MCF 10A (cell line): ENCODE measurements at regions not wholly inside any gene's neighbourhood (a gene's known extent, or its start where the extent isn't known, plus 50 kb on each side); places are given as distances from the start of the nearest gene placed in this dataset.
"Not testable (repeated sequence)": the region's sequence is repeated elsewhere in the genome, so short reads cannot be mapped to it uniquely, and the experiment has no call there.

Experiments
- BruUV-seq: library from RNA; stranded (reverse); fragments of 400-500 nt; replicated peaks from 2 replicates; lab custom pipeline; 2021; lab: Mats Ljungman, UMichigan
- CTCF ChIA-PET: fragments of 300-600 bp; sonication (Branson Sonifier 250); formaldehyde crosslinking; extraction: SDS; loops from one replicate; lab custom pipeline; 2021; ENCODE audit warnings: antibody characterized with exemption, inconsistent platforms; lab: Yijun Ruan, JAX
- POLR2A ChIA-PET: fragments of 300-600, 350-650 bp; sonication (Branson Sonifier 250); formaldehyde crosslinking; extraction: SDS; loops from one replicate; lab custom pipeline; 2020; ENCODE audit warnings: antibody characterized with exemption, inconsistent platforms; lab: Yijun Ruan, JAX
- DNase-seq: peaks from one replicate; pipeline ENCODE4 v3.0.0-alpha.2; 2018; ENCODE audit not compliant: unreplicated experiment
- H3K27ac Mint-ChIP-seq: one replicate; pipeline ENCODE4 v1.8.0; 2022; ENCODE audit warnings: mild to moderate bottlenecking, low read depth, mixed read lengths; ENCODE audit not compliant: unreplicated experiment
- H3K27me3 Mint-ChIP-seq: one replicate; pipeline ENCODE4 v1.8.0; 2022; ENCODE audit warnings: mixed read lengths; ENCODE audit not compliant: insufficient read depth, unreplicated experiment
- H3K36me3 Mint-ChIP-seq: one replicate; pipeline ENCODE4 v1.8.0; 2022; ENCODE audit warnings: mild to moderate bottlenecking, moderate library complexity, mixed read lengths; ENCODE audit not compliant: insufficient read depth, unreplicated experiment
- H3K4me1 Mint-ChIP-seq: one replicate; pipeline ENCODE4 v1.8.0; 2022; ENCODE audit warnings: mixed read lengths; ENCODE audit not compliant: insufficient read depth, unreplicated experiment
- H3K4me3 Mint-ChIP-seq: one replicate; pipeline ENCODE4 v1.8.0; 2022; ENCODE audit warnings: mild to moderate bottlenecking, moderate library complexity, mixed read lengths; ENCODE audit not compliant: unreplicated experiment
- H3K9me3 Mint-ChIP-seq: one replicate; pipeline ENCODE4 v1.8.0; 2022; ENCODE audit warnings: mixed read lengths; ENCODE audit not compliant: unreplicated experiment
- CTCF ChIP-seq: fragments of 200-600 bp; IDR thresholded peaks from one replicate; pipeline ENCODE4 v1.8.0; 2022; ENCODE audit warnings: antibody characterized with exemption, mild to moderate bottlenecking; ENCODE audit not compliant: unreplicated experiment
- intact Hi-C: fragments of 100-400 bp; cut with micrococcal nuclease; formaldehyde crosslinking; loops from 2 replicates; pipeline ENCODE4 v1.14.1; 2022

- Mint-ChIP-seq H3K27me3 (no peaks in the 10 kb centered on the region), H3K4me1 (no peaks in the 10 kb centered on the region), H3K36me3 (no peaks in the 10 kb centered on the region), H3K9me3 (peaks cover 22% of the 10 kb centered on the region), H3K27ac (no peak overlapping the region), H3K4me3 (no peak overlapping the region)
- POLR2A ChIA-PET = no interaction called here
- DNase-seq = no peak
- CTCF ChIA-PET = no interaction called here
- intact Hi-C loops = no loop called here
- no TSS peak for BruUV-seq
- TF ChIP-seq CTCF = no peak
These were observed 126.3 kb upstream of the ID2 start for GRCh38 chr2:8555543-8555942.

DNA sequence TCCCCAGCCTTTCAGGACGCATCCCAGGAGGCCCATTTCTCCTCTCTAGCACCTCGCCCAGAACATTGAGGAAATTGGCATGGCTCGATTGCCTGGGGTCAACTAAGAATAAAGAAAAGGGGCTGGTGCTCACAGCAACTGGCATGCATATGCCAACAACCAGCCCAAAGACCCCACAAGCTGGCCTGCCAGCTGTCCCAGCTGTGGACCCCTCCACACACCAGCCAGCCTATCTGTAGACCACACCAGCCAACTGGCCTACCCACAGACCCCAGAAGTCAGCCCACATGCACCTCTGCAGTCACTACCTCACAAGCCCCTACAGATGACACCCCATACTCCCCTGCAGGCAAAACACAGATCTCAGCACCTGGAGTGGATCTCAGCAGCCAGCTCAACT lies 123.8 kb upstream of the ID2 start:
- DNase-seq = no peak
- intact Hi-C loops = no loop called here
- Mint-ChIP-seq H3K9me3 (peaks cover 25% of the 10 kb centered on the region), H3K4me3 (no peak overlapping the region), H3K27me3 (no peaks in the 10 kb centered on the region), H3K36me3 (no peaks in the 10 kb centered on the region), H3K27ac (no peak overlapping the region), H3K4me1 (no peaks in the 10 kb centered on the region)
- BruUV-seq = no TSS peak
- ChIA-PET POLR2A (no interaction called here), CTCF (no interaction called here)
- TF ChIP-seq CTCF = no peak

- Mint-ChIP-seq H3K36me3 (no peaks in the 10 kb centered on the region), H3K9me3 (peaks cover 25% of the 10 kb centered on the region), H3K4me1 (no peaks in the 10 kb centered on the region), H3K27ac (no peak overlapping the region), H3K27me3 (no peaks in the 10 kb centered on the region), H3K4me3 (no peak overlapping the region)
- DNase-seq = no peak
- POLR2A ChIA-PET = no interaction called here
- BruUV-seq = no TSS peak
- CTCF ChIA-PET = interaction anchor here (0.7 to 1.2 kb wide), 2 partner anchors 15 to 38 kb away, joined by 3 to 4 read pairs; no protein-coding TSS in a partner anchor
- intact Hi-C loops = no loop called here
- TF ChIP-seq CTCF = no peak
These were observed 122.9 kb upstream of the ID2 start for GRCh38 chr2:8558956-8559355.

- no TSS peak for BruUV-seq
- intact Hi-C loops = no loop called here
- no peak for DNase-seq
- no peak for TF ChIP-seq CTCF
- CTCF ChIA-PET = interaction anchor here (0.6 to 1.2 kb wide), 5 partner anchors 14 to 819 kb away, joined by 3 to 5 read pairs (median 4); no protein-coding TSS in a partner anchor
- H3K36me3 Mint-ChIP-seq = no peaks in the 10 kb centered on the region
- no peak overlapping the region for H3K27ac Mint-ChIP-seq
- peaks cover 33% of the 10 kb centered on the region for H3K9me3 Mint-ChIP-seq
- no peaks in the 10 kb centered on the region for H3K4me1 Mint-ChIP-seq
- no peak overlapping the region for H3K4me3 Mint-ChIP-seq
- no peaks in the 10 kb centered on the region for H3K27me3 Mint-ChIP-seq
- POLR2A ChIA-PET = interaction anchor here (0.6 kb wide), 1 partner anchor 195 kb away, joined by 3 read pairs; no protein-coding TSS in a partner anchor
These were observed 122.1 kb upstream of the ID2 start for GRCh38 chr2:8559805-8560204.

GRCh38 chr2:8561692-8562091 lies 120.2 kb upstream of the ID2 start:
- intact Hi-C loops, H3K4me1 Mint-ChIP-seq, POLR2A ChIA-PET, H3K27me3 Mint-ChIP-seq, BruUV-seq, H3K36me3 Mint-ChIP-seq, H3K27ac Mint-ChIP-seq, DNase-seq, H3K4me3 Mint-ChIP-seq: not testable (repeated sequence)
- peaks cover 42% of the 10 kb centered on the region for H3K9me3 Mint-ChIP-seq
- CTCF ChIA-PET = interaction anchor here (0.6 kb wide), 1 partner anchor 660 kb away, joined by 3 read pairs; no protein-coding TSS in a partner anchor
